A673 (cell line): ENCODE measurements at regions not wholly inside any gene's neighbourhood (a gene's known extent, or its start where the extent isn't known, plus 50 kb on each side); places are given as distances from the start of the nearest gene placed in this dataset.

Experiments used
- BruUV-seq: library from RNA; stranded (reverse); fragments of 400-500 nt; replicated peaks from 2 replicates; lab custom pipeline; 2021; lab: Mats Ljungman, UMichigan
- CTCF ChIA-PET: fragments of 300-600 bp; sonication (Branson Sonifier 250); formaldehyde crosslinking; loops from one replicate; lab custom pipeline; 2022; ENCODE audit warnings: antibody characterized with exemption; lab: Charles Lee
- POLR2A ChIA-PET: fragments of 300-600 bp; sonication (Branson Sonifier 250); formaldehyde crosslinking; loops from one replicate; lab custom pipeline; 2022; ENCODE audit warnings: antibody characterized with exemption; ENCODE audit not compliant: low non-redundant PET; lab: Charles Lee
- DNase-seq: peaks from one replicate; pipeline ENCODE4 v3.0.0-alpha.2; 2015; ENCODE audit warnings: low spot score
- H3K27ac ChIP-seq: fragments of 200-600 bp; sonication (generic); 2 replicates; pipeline ENCODE4 v1.5.1; 2016; ENCODE audit warnings: mixed run types, low read depth, mild to moderate bottlenecking, mixed read lengths, antibody characterized with exemption, low read length; ENCODE audit not compliant: poor library complexity, severe bottlenecking
- H3K27me3 ChIP-seq: fragments of 200-600 bp; sonication (generic); replicated peaks from 2 replicates; pipeline ENCODE4 v1.6.1; 2017; ENCODE audit warnings: mixed run types, low read depth, mild to moderate bottlenecking, mixed read lengths, antibody characterized with exemption, low read length; ENCODE audit not compliant: insufficient read depth, poor library complexity
- H3K36me3 ChIP-seq: fragments of 200-600 bp; sonication (generic); 2 replicates; pipeline ENCODE4 v1.6.1; 2016; ENCODE audit warnings: mixed run types, mild to moderate bottlenecking, mixed read lengths, antibody characterized with exemption, low read length; ENCODE audit not compliant: insufficient read depth, poor library complexity, severe bottlenecking
- H3K4me1 ChIP-seq: fragments of 200-600 bp; sonication (generic); 2 replicates; pipeline ENCODE4 v1.6.1; 2017; ENCODE audit warnings: mixed run types, mild to moderate bottlenecking, mixed read lengths, antibody characterized with exemption, low read length; ENCODE audit not compliant: insufficient read depth, poor library complexity, severe bottlenecking
- H3K4me3 ChIP-seq: fragments of 200-600 bp; sonication (generic); 2 replicates; pipeline ENCODE4 v1.5.1; 2016; ENCODE audit warnings: low read depth, mixed run types, mild to moderate bottlenecking, mixed read lengths, low read length; ENCODE audit not compliant: poor library complexity, severe bottlenecking
- H3K9me3 ChIP-seq: fragments of 200-600 bp; sonication (generic); 2 replicates; pipeline ENCODE4 v1.6.1; 2016; ENCODE audit warnings: mixed run types, low read depth, mild to moderate bottlenecking, mixed read lengths, antibody characterized with exemption, low read length; ENCODE audit not compliant: poor library complexity, severe bottlenecking
- CTCF ChIP-seq: fragments of 300-800, 200-600 bp; sonication (generic); conservative IDR thresholded peaks from 2 replicates; pipeline ENCODE4 v1.5.1; 2017; ENCODE audit warnings: low read depth, mild to moderate bottlenecking, antibody characterized with exemption, low read length, moderate library complexity, mixed read lengths
- EZH2 ChIP-seq: fragments of 200-600 bp; sonication (generic); IDR thresholded peaks from 2 replicates; pipeline ENCODE4 v1.6.1; 2017; ENCODE audit warnings: borderline replicate concordance, low read depth, mild to moderate bottlenecking, mixed read lengths, antibody characterized with exemption, low read length; ENCODE audit not compliant: poor library complexity, severe bottlenecking
- intact Hi-C: fragments of 100-400 bp; cut with micrococcal nuclease; formaldehyde crosslinking; loops from one replicate; pipeline ENCODE4 v1.10.0; 2022; ENCODE audit not compliant: unreplicated experiment

GRCh38 chr2:55995902-55996301 lies 72.3 kb upstream of the EFEMP1 start:
- peaks cover 39% of the 10 kb centered on the region for H3K27me3 ChIP-seq
- CTCF ChIA-PET: no interaction called here
- TF ChIP-seq EZH2 (no peak), CTCF (no peak)
- H3K27ac ChIP-seq: no peak overlapping the region
- intact Hi-C loops: no loop called here
- no peak overlapping the region for H3K4me3 ChIP-seq
- no peaks in the 10 kb centered on the region for H3K4me1 ChIP-seq
- no peaks in the 10 kb centered on the region for H3K9me3 ChIP-seq
- BruUV-seq: no TSS peak
- POLR2A ChIA-PET: no interaction called here
- no peak for DNase-seq
- no peaks in the 10 kb centered on the region for H3K36me3 ChIP-seq

GRCh38 chr2:55999231-55999630 lies 75.6 kb upstream of the EFEMP1 start:
- no peak overlapping the region for H3K27ac ChIP-seq
- no peaks in the 10 kb centered on the region for H3K4me1 ChIP-seq
- intact Hi-C loops: no loop called here
- peaks cover 43% of the 10 kb centered on the region for H3K27me3 ChIP-seq
- TF ChIP-seq CTCF: no peak
- TF ChIP-seq EZH2: no peak
- POLR2A ChIA-PET: no interaction called here
- no TSS peak for BruUV-seq
- no peak for DNase-seq
- CTCF ChIA-PET: interaction anchor here (0.6 kb wide), 1 partner anchor 10 kb away, joined by 3 read pairs; no protein-coding TSS in a partner anchor
- no peak overlapping the region for H3K4me3 ChIP-seq
- H3K36me3 ChIP-seq: no peaks in the 10 kb centered on the region
- H3K9me3 ChIP-seq: no peaks in the 10 kb centered on the region

- Histone ChIP-seq H3K27ac (no peak overlapping the region), H3K9me3 (no peaks in the 10 kb centered on the region), H3K36me3 (no peaks in the 10 kb centered on the region), H3K4me1 (no peaks in the 10 kb centered on the region), H3K4me3 (no peak overlapping the region), H3K27me3 (peaks cover 43% of the 10 kb centered on the region)
- CTCF ChIA-PET: no interaction called here
- BruUV-seq: no TSS peak
- DNase-seq: no peak
- intact Hi-C loops: no loop called here
- POLR2A ChIA-PET: no interaction called here
- TF ChIP-seq EZH2 (no peak), CTCF (no peak)
Observed at GRCh38 chr2:55999790-56000189, 76.2 kb upstream of the EFEMP1 start.
